HG03108 (cell line): ENCODE measurements at regions not wholly inside any gene's neighbourhood (a gene's known extent, or its start where the extent isn't known, plus 50 kb on each side); places are given as distances from the start of the nearest gene placed in this dataset.

Experiments
- ATAC-seq: cut with Tn5 transposase; IDR thresholded peaks from one replicate; pipeline ENCODE4 v1.9.1; 2021; ENCODE audit warnings: moderate library complexity; ENCODE audit not compliant: unreplicated experiment

- ATAC-seq = no peak
Observed at GRCh38 chr5:143992496-143992895, 178.0 kb downstream of the YIPF5 start.

- no peak for ATAC-seq
Observed at GRCh38 chr5:144002876-144003275, 167.6 kb downstream of the YIPF5 start.

- ATAC-seq = no peak
Observed at GRCh38 chr5:144003636-144004035, 166.8 kb downstream of the YIPF5 start.

DNA sequence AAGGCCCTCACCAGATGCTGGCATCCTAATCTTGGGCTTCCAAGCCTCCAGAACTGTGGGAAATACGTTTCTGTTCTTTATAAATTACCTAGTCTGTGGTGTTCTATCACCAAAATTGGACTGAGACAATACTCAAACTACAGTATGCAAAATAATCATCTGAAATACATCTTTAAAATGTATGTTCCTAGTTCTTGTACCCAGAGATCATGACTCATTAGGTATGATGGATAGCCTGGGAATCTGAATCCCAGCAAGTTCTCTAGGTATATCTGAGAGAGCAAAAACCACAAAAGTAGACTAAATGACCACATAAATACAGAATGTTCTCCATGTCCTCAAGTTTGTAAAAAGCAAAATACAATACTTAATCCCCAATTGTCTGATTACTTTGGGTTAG, 166.3 kb downstream of the YIPF5 start:
- no peak for ATAC-seq

DNA sequence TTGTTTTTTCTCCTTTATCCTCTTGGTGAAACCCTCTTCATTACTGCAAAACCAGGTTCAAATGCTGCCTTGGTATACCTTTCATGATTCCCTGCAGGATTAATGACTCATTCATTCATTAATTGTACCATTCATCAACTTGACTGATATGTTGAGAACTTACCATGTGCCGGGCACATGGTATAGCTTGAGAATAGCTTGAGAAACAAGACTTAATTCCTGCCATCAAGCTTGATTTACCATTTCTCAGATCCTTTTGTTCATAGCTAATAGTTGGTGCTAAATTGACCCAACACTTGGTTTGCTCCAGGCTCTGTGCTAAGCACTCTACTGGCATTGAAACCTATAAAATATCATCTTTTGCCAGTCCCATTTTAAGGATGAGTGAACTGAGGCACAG, 165.7 kb downstream of the YIPF5 start:
- ATAC-seq = no peak

DNA sequence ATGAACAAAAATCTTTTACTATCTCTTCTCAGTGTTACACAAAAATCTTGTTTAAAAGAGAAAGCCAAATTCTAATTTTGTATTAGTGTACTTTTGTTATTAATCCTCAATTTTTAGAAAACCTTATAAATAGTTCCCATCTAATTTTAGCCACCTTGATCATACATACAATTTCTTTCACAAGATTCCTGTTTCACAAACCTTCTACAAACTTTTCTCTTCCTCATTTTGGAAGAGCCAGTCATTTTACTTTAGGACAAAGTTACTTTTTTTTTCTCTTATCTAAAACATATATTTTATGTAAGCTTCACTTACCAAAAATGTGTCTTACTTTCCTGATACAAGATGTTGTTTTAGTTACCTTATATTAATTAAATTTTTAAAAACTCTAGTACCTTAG, 161.3 kb downstream of the YIPF5 start:
- ATAC-seq = no peak

GRCh38 chr5:144011388-144011787, 159.1 kb downstream of the YIPF5 start:
- no peak for ATAC-seq

DNA sequence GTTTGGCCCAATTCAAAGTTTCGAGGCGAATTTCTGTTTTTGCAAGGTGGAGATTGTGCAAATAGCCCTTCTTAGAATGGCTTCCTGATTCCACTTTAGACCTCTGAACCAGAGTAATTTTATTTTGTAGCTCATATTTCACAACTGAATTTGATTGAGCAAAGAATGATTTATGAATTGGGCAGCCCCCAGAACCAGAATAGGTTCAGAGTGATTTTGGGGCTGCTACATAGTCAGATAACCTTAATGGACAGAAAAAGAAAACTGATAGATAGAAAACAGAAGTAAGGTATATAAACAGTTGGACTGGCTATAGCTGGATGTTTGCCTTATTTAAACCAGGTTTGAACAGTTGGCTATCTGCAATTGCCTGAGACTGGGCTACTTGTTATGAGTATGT, 156.6 kb downstream of the YIPF5 start:
- ATAC-seq = no peak

GRCh38 chr5:144015961-144016360, 154.5 kb downstream of the YIPF5 start:
- ATAC-seq = no peak

DNA sequence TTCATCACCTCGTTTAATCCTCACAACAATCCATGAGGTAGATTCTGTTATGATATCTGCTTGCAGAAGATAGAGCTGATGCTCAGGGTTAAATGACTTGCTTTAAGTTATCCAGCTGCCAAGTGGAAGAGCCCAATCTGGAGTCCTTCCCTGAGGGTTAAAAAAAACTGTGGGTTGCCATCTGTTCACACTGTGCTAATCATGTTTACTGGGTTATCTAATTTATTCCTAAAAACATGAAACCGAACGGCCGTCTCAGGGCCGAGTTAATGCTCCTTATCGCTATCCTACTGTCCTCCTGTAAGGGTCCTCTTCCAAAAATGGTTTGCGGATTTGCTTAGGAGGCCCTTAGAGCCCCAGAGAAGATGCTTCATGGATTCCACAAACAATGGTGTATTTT, 153.3 kb downstream of the YIPF5 start:
- ATAC-seq = no peak

GRCh38 chr5:144017631-144018030, 152.8 kb downstream of the YIPF5 start:
- ATAC-seq = no peak

DNA sequence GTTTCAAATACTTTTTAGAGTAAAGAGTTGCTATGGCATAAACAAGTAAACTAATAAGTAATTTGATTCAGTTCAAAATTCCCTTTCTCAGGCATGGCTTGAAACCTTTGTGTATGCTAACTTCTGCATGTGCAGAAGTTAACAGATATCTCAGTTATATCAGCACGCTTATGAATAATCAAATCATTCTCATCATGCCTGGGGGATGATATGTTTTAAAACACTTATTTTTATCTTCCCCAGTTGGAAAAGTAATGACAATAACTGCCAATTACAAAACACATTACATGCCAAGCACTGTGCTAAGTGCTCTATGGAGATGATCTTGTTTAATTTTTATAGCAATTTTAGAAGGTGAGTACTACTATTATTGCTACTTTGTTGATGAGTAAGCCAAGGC, 146.4 kb downstream of the YIPF5 start:
- no peak for ATAC-seq

- ATAC-seq = no peak
Observed at GRCh38 chr5:144024545-144024944, 145.9 kb downstream of the YIPF5 start.

DNA sequence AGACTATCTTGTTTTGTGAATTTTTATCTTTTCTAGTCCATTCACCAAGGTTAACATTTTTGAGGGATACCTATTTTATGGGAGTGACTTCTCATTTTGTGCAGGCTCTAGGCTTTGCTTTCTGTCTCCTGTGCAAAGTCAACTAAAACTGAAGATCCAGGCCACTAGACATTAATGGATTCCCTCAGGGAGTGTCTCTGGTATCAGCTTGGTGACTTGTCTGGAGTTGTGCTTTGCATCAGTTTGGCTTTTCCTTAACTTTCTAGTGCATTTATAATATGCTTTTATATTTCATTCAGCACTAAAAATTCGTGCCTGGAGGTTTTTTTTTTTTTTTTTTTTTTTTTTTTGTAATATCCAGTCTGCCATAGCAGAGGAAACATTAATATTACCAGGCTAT, 144.2 kb downstream of the YIPF5 start:
- ATAC-seq = no peak

DNA sequence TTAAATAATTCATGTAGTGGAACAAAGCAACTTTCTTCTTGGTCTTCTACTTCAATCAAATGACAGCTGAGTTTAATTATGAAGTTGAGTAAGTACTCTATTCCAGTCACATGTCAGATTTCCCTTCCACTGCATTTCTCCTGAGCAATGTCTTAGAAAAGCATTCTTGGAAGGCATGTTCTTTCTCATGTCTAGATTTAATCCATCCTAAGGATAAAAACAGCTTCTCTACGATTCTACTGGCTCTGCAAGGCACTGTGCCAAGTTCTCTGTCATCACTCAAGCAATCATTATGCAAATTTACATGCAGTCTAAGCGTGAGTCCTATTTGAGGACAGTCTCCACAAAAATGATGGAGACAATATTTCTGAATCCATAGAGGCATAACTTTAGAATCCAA, 142.4 kb downstream of the YIPF5 start:
- no peak for ATAC-seq

- ATAC-seq = no peak
Observed at GRCh38 chr5:144028636-144029035, 141.8 kb downstream of the YIPF5 start.

DNA sequence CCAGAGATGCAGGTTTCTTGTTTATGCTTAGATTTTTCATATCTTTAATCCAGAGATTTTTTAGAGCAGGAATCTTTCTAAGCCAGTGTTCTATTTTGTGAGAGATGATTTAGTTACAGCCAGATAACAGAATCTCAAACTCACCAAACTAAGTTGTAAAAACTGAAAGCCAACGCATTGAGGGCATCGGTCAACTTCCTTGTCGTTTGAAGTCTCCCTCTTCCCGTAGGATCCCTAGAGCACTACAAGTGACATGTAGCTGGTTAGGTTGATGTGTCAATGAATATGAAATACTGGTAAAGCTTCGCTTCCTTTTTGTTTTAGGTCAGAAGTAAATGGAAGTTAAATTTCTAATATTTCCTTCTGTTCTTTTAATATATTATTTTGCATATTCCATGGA, 139.6 kb downstream of the YIPF5 start:
- ATAC-seq = no peak

DNA sequence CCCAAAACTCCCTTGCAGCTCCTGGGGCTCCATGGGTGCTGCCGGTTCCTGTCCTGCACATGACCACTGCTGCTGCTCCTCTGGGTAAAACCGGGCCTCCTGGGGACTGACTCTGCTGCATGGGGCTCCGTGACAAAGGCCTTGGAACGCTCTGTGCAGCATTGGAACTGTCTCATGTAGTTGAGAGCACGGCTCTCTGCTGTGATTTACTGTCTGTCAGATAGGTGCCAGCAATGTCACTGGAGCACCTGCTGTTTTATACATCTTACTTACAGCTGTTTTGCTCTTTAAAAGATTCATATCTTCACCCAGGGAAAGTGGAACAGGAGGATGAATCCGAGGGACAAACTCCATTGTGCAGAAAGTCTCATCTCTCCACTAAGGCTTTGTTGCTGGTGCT, 138.1 kb downstream of the YIPF5 start:
- ATAC-seq = no peak

- no peak for ATAC-seq
Observed at GRCh38 chr5:144033486-144033885, 137.0 kb downstream of the YIPF5 start.

DNA sequence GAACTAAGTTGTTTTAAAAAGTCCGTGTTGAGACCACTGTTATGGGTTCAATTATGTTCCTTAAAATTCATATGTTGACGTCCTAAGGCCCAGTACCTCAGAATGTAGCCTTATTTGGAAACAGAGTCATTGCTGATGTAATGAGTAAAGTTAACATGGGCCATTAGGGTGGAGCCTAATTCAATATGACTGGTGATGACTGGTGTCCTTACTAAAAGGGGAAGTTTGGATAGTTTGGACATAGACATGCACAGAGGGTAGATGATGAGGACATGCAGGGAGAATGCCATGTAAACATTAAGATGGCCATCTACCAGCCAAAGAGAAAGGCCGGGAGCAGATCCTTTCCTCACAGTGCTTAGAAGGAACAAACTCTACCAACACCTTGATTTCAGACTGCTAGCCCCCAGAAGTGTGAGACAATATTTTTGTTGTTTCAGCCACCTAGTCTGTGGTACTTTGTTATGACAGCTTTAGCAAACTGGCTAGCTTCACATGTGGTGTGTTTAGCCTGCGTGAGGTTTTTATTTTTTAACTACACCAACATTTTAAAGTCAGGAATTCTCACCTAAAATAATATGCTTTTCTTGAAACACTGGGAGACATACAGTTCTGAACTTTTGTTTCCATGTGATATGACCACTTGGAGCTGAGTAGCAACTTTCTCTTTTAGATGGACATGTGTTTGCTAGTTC, 135.3 kb downstream of the YIPF5 start:
- no peak for ATAC-seq

- no peak for ATAC-seq
Observed at GRCh38 chr5:144036476-144036875, 134.0 kb downstream of the YIPF5 start.

- no peak for ATAC-seq
Observed at GRCh38 chr5:144040615-144041305, 129.7 kb downstream of the YIPF5 start.

GRCh38 chr5:144042156-144042555, 128.3 kb downstream of the YIPF5 start:
- ATAC-seq = no peak
